Endothelial cell of umbilical vein (primary cell): ENCODE measurements at regions not wholly inside any gene's neighbourhood (a gene's known extent, or its start where the extent isn't known, plus 50 kb on each side); places are given as distances from the start of the nearest gene placed in this dataset.

Experiments used
- BruUV-seq: library from RNA; stranded (reverse); fragments of 400-500 nt; replicated peaks from 2 replicates; lab custom pipeline; 2021; lab: Mats Ljungman, UMichigan
- CTCF ChIA-PET: fragments of 300-600, 350-600 bp; sonication (Branson Sonifier 250); formaldehyde crosslinking; loops from one replicate; lab custom pipeline; 2021; ENCODE audit warnings: antibody characterized with exemption, inconsistent platforms; lab: Charles Lee
- POLR2A ChIA-PET: fragments of 300-600, 350-600 bp; sonication (Branson Sonifier 250); formaldehyde crosslinking; loops from one replicate; lab custom pipeline; 2021; ENCODE audit warnings: antibody characterized with exemption, inconsistent platforms; lab: Charles Lee
- DNase-seq: peaks from one replicate; pipeline ENCODE4 v3.0.0-alpha.2; 2011; ENCODE audit warnings: low read depth, low spot score
- FAIRE-seq: peaks from 2 replicates; lab custom pipeline; 2011; peaks lifted over from hg19 to GRCh38; lab: Jason Lieb, UNC
- H2AFZ ChIP-seq: 2 replicates; pipeline ENCODE4 v1.6.0; 2012; ENCODE audit warnings: low read depth, low read length, control low read depth, inconsistent platforms
- H3K27ac ChIP-seq: 2 replicates; pipeline ENCODE4 v1.5.1; 2011; ENCODE audit warnings: low read depth, mild to moderate bottlenecking, control low read depth, low read length, moderate library complexity; ENCODE audit not compliant: insufficient read depth
- H3K27me3 ChIP-seq, 2 experiments: 2 replicates each; pipeline versions ENCODE4 v1.6.0 to v1.6.1; 2011; ENCODE audit warnings: low read length in 2 of 2, mixed read lengths in 1 of 2; ENCODE audit not compliant: control insufficient read depth in 2 of 2, insufficient read depth in 2 of 2
- H3K36me3 ChIP-seq, 2 experiments: 2 replicates in 1 of 2; 3 replicates in 1 of 2; pipeline ENCODE4 v1.5.1; 2011; ENCODE audit warnings: low read length in 2 of 2, mild to moderate bottlenecking in 1 of 2, moderate library complexity in 1 of 2; ENCODE audit not compliant: control insufficient read depth in 2 of 2, insufficient read depth in 2 of 2; ENCODE audit errors: extremely low read depth in 1 of 2
- H3K4me1 ChIP-seq: 3 replicates; pipeline ENCODE4 v1.5.1; 2011; ENCODE audit warnings: mild to moderate bottlenecking, low read length; ENCODE audit not compliant: control insufficient read depth, insufficient read depth; ENCODE audit errors: extremely low read depth
- H3K4me2 ChIP-seq: 2 replicates; pipeline ENCODE4 v1.6.1; 2011; ENCODE audit warnings: low read length, control low read depth, mixed read lengths; ENCODE audit not compliant: insufficient read depth
- H3K4me3 ChIP-seq, 3 experiments: fragments of 200-600 bp in 1 of 3; sonication (generic), shearing (Covaris generic) in 1 of 3; replicated peaks in 1 of 3; 2 replicates each; pipeline ENCODE4 v1.5.1; 2011 to 2016; ENCODE audit warnings: control low read depth in 3 of 3, low read length in 3 of 3, mild to moderate bottlenecking in 2 of 3, inconsistent platforms in 1 of 3, low read depth in 1 of 3, moderate library complexity in 1 of 3; ENCODE audit not compliant: insufficient read depth in 1 of 3
- H3K79me2 ChIP-seq: 2 replicates; pipeline ENCODE4 v1.6.0; 2012; ENCODE audit warnings: low read length, inconsistent platforms; ENCODE audit not compliant: control insufficient read depth, insufficient read depth
- H3K9ac ChIP-seq: replicated peaks from 2 replicates; pipeline ENCODE3; 2011; ENCODE audit warnings: low read length, control low read depth; ENCODE audit not compliant: insufficient read depth; ENCODE audit errors: extremely low read depth
- H3K9me1 ChIP-seq: replicated peaks from 3 replicates; pipeline ENCODE4 v1.6.0; 2011; ENCODE audit warnings: mild to moderate bottlenecking, low read length; ENCODE audit not compliant: control insufficient read depth, insufficient read depth; ENCODE audit errors: extremely low read depth
- H3K9me3 ChIP-seq: replicated peaks from 2 replicates; pipeline ENCODE4 v1.5.1; 2012; ENCODE audit warnings: low read length, inconsistent platforms; ENCODE audit not compliant: control insufficient read depth, insufficient read depth
- H4K20me1 ChIP-seq: replicated peaks from 2 replicates; pipeline ENCODE3; 2011; ENCODE audit warnings: mild to moderate bottlenecking, low read length; ENCODE audit not compliant: control insufficient read depth, insufficient read depth; ENCODE audit errors: extremely low read depth
- EZH2 ChIP-seq: IDR thresholded peaks from 2 replicates; pipeline ENCODE4 v1.6.1; 2012; ENCODE audit warnings: borderline replicate concordance, low read depth, mild to moderate bottlenecking, moderate library complexity, low read length, inconsistent platforms; ENCODE audit not compliant: severe bottlenecking
- FOS ChIP-seq: IDR thresholded peaks from 2 replicates; pipeline ENCODE4 v1.6.1; 2011; ENCODE audit warnings: mild to moderate bottlenecking, low read length, moderate library complexity, borderline replicate concordance; ENCODE audit not compliant: insufficient read depth
- GATA2 ChIP-seq: IDR thresholded peaks from 2 replicates; pipeline ENCODE4 v1.7.0; 2011; ENCODE audit warnings: low read depth, mild to moderate bottlenecking, moderate library complexity, mixed read lengths, low read length; ENCODE audit not compliant: insufficient read length, insufficient read depth
- JUN ChIP-seq: IDR thresholded peaks from 2 replicates; pipeline ENCODE4 v1.6.1; 2011; ENCODE audit warnings: borderline replicate concordance, low read depth; ENCODE audit not compliant: insufficient read length, insufficient read depth
- POLR2A ChIP-seq: IDR thresholded peaks from 2 replicates; pipeline ENCODE4 v1.6.1; 2012; ENCODE audit warnings: low read depth, mild to moderate bottlenecking, control low read depth, low read length
- POLR2AphosphoS5 ChIP-seq: IDR thresholded peaks from 2 replicates; pipeline ENCODE4 v1.6.1; 2012; ENCODE audit warnings: low read depth, mild to moderate bottlenecking, control low read depth, low read length, moderate library complexity; ENCODE audit not compliant: insufficient read depth
- dilution Hi-C: fragments of 300-500 bp; cut with MboI; formaldehyde crosslinking; loops from one replicate; pipeline ENCODE4 v1.15.0; 2019; ENCODE audit warnings: low sequenced_read_pairs; ENCODE audit not compliant: extremely low pct_ligation_motif_present
- intact Hi-C: fragments of 100-400 bp; cut with micrococcal nuclease; formaldehyde crosslinking; loops from one replicate; pipeline ENCODE4 v1.10.0; 2022
- TF ChIP-seq, protein P1 (sequence below): IDR thresholded peaks from 2 replicates; pipeline ENCODE4 v1.6.1; 2011; ENCODE audit not compliant: insufficient read depth, insufficient read length

- Histone ChIP-seq H3K4me3 (no peak overlapping the region), H3K27ac (peak overlapping the region; percentile 20), H3K27me3 (no peaks in the 10 kb centered on the region), H3K4me1 (peaks cover 30% of the 10 kb centered on the region), H3K36me3 (no peaks in the 10 kb centered on the region), H4K20me1 (no peaks in the 10 kb centered on the region), H2AFZ (no peak overlapping the region), H3K9me3 (no peaks in the 10 kb centered on the region), H3K4me2 (peak overlapping the region; percentile 41), H3K9me1 (no peaks in the 10 kb centered on the region), H3K9ac (no peak overlapping the region), H3K79me2 (no peaks in the 10 kb centered on the region)
- dilution Hi-C loops (no loop called here), intact Hi-C loops (loop anchor here (5.0 to 10.0 kb wide), 2 partner anchors 67 to 374 kb away; no protein-coding TSS in a partner anchor)
- DNase-seq = peak; percentile 69
- POLR2A ChIA-PET = no interaction called here
- FAIRE-seq = peak; percentile 68
- CTCF ChIA-PET = no interaction called here
- TF ChIP-seq, protein P1, sequence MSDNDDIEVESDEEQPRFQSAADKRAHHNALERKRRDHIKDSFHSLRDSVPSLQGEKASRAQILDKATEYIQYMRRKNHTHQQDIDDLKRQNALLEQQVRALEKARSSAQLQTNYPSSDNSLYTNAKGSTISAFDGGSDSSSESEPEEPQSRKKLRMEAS = no peak
- TF ChIP-seq FOS (no peak), POLR2A (no peak), POLR2AphosphoS5 (no peak), GATA2 (no peak)
- no TSS peak for BruUV-seq
These were observed 255.1 kb upstream of the JAG1 start for GRCh38 chr20:10928841-10929421.

DNA sequence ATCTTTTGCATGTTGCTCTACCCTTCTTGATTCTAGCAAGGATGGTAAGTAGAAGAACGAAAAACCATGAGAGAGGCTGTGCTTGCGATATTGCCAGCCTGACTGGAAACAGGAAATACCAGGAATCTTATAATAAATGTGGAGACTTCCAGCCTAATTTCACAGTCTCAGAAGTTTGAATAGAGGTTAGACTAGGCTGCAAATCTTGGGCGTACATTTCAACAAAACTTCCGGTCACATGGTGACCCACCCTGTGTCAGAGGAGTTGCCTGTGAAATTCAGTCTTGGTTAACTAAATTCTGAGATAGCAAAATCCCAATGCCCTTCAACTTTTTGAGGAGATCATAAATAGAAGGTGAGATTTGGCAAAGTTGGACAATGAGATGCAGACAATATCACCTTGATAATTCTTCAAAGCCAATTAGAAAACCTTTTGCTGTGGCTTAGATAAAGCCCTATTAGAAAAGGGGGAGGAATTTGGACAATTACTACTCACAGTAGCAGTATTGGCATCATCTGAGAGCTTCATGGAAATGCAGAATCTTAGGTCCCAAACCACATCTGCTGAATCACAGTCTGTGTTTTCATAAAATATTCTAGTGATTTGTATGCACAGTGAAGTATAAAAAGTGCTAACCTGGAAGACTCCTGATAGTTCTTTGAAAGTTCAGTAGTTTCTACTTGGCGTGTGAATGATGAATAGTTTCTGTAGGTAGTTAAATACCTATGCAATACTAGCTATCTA lies 262.0 kb upstream of the JAG1 start:
- H3K9me3 ChIP-seq = no peaks in the 10 kb centered on the region
- no TSS peak for BruUV-seq
- TF ChIP-seq JUN (no peak), EZH2 (no peak)
- TF ChIP-seq, protein P1 = peak; percentile 27
- peak overlapping the region; percentile 9 for H2AFZ ChIP-seq
- FAIRE-seq (peak; percentile 94), DNase-seq (peak; percentile 77)
- H4K20me1 ChIP-seq = no peaks in the 10 kb centered on the region
- peaks cover 13% of the 10 kb centered on the region for H3K4me1 ChIP-seq
- no peak overlapping the region for H3K27ac ChIP-seq
- no peak overlapping the region for H3K4me3 ChIP-seq
- CTCF ChIA-PET = interaction anchor here (0.9 to 1.3 kb wide), 2 partner anchors 8 to 15 kb away, joined by 3 read pairs; no protein-coding TSS in a partner anchor
- intact Hi-C loops = no loop called here
- POLR2A ChIA-PET = interaction anchor here (0.6 kb wide), 1 partner anchor 332 kb away, joined by 3 read pairs; no protein-coding TSS in a partner anchor
- dilution Hi-C loops = no loop called here
- H3K4me2 ChIP-seq = peak overlapping the region; percentile 8
- H3K9ac ChIP-seq = no peak overlapping the region
- H3K27me3 ChIP-seq = no peaks in the 10 kb centered on the region
- H3K79me2 ChIP-seq = no peaks in the 10 kb centered on the region
- no peaks in the 10 kb centered on the region for H3K36me3 ChIP-seq
- H3K9me1 ChIP-seq = no peaks in the 10 kb centered on the region
